Tibial artery (tissue), 4 donors: ENCODE measurements at regions not wholly inside any gene's neighbourhood (a gene's known extent, or its start where the extent isn't known, plus 50 kb on each side); places are given as distances from the start of the nearest gene placed in this dataset.

Source experiments
- DNase-seq, 2 donors: peaks; one replicate each; pipeline ENCODE4 v3.0.0-alpha.2; 2019
- H3K27ac ChIP-seq, 2 donors: fragments of 200-600 bp; sonication (generic) in 1 of 2; 1 replicate in 1 of 2; 2 replicates in 1 of 2; pipeline ENCODE4 v1.5.1; 2018 to 2019; ENCODE audit warnings: mild to moderate bottlenecking in 1 of 2
- H3K27me3 ChIP-seq, 2 donors: fragments of 200-600 bp; sonication (generic) in 1 of 2; one replicate each; pipeline versions ENCODE4 v1.5.1 to v1.6.0; 2016 to 2019
- H3K36me3 ChIP-seq, 3 donors: fragments of 200-600 bp; sonication (generic) in 2 of 3; one replicate each; pipeline ENCODE4 v1.5.1; 2016 to 2019; ENCODE audit warnings: mild to moderate bottlenecking in 2 of 3
- H3K4me1 ChIP-seq, 4 donors: fragments of 200-600 bp; sonication (generic) in 2 of 4; 1 replicate in 3 of 4; 2 replicates in 1 of 4; pipeline ENCODE4 v1.5.1; 2016 to 2019
- H3K4me3 ChIP-seq, 2 donors: fragments of 200-600 bp; sonication (generic) in 1 of 2; 1 replicate in 1 of 2; 2 replicates in 1 of 2; pipeline ENCODE4 v1.5.1; 2018 to 2019; ENCODE audit warnings: mild to moderate bottlenecking in 2 of 2
- H3K9me3 ChIP-seq, 3 donors: fragments of 200-600 bp; sonication (generic) in 1 of 3; one replicate each; pipeline ENCODE4 v1.5.1; 2016 to 2019
- intact Hi-C: fragments of 100-400 bp; cut with DNase I; formaldehyde crosslinking; loops from one replicate; pipeline ENCODE4 v1.15.0; 2023; ENCODE audit warnings: low total_unique reads
- TF ChIP-seq, protein P1 (sequence below), 2 experiments: fragments of 200-600 bp in 1 of 2; fragments of 450-650 bp in 1 of 2; IDR thresholded peaks; one replicate each; pipeline ENCODE4 v1.5.1; 2017 to 2019; ENCODE audit warnings: antibody characterized with exemption in 2 of 2, mild to moderate bottlenecking in 1 of 2, moderate library complexity in 1 of 2

DNA sequence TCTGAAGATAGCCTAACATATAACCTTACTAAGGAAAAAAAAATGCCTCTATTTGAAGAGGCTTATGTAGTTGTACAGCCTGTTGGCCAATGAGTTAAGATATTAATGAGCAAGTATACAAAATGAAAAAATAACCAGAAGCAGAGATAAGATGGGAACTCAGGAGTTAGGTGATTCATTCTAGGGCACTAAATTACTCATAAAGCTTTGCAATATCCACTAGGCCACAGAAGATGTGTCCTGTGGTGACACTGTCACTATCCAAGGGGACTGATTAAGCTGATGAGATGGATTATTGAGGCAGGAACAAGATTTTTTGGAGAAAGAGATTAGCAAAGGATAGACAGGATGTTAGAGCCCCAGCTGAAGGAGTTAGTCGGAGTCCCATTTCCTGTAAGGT, 99.6 kb downstream of the LIG4 start:
- Histone ChIP-seq H3K9me3 (no peaks in the 10 kb centered on the region), H3K4me1 (no peaks in the 10 kb centered on the region), H3K27ac (no peak overlapping the region), H3K27me3 (no peaks in the 10 kb centered on the region), H3K4me3 (no peak overlapping the region), H3K36me3 (no peaks in the 10 kb centered on the region)
- no peak for DNase-seq
- intact Hi-C loops, result no loop called here
- TF ChIP-seq, protein P1, sequence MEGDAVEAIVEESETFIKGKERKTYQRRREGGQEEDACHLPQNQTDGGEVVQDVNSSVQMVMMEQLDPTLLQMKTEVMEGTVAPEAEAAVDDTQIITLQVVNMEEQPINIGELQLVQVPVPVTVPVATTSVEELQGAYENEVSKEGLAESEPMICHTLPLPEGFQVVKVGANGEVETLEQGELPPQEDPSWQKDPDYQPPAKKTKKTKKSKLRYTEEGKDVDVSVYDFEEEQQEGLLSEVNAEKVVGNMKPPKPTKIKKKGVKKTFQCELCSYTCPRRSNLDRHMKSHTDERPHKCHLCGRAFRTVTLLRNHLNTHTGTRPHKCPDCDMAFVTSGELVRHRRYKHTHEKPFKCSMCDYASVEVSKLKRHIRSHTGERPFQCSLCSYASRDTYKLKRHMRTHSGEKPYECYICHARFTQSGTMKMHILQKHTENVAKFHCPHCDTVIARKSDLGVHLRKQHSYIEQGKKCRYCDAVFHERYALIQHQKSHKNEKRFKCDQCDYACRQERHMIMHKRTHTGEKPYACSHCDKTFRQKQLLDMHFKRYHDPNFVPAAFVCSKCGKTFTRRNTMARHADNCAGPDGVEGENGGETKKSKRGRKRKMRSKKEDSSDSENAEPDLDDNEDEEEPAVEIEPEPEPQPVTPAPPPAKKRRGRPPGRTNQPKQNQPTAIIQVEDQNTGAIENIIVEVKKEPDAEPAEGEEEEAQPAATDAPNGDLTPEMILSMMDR (IDR thresholded peaks at IDR 0.05), result no peak

DNA sequence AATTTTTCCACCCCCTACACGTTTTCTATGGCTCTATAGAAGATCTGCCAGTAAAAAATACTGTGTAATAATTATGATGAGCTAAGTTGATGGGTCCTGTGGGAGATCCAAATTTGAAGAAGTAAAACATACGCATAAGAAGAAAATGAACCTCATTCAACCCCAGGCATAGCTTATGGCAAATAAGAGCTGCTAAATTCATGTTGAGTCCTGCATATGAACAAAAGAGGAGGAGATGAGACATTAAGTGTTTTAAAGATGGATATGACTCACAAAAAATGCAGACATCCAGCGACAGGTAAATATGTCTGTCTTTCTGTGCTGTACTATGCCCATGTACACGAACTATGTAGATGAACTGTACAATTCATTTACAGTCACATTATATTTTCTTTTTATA, 101.9 kb downstream of the LIG4 start:
- Histone ChIP-seq H3K9me3 (no peaks in the 10 kb centered on the region), H3K36me3 (no peaks in the 10 kb centered on the region), H3K27me3 (no peaks in the 10 kb centered on the region), H3K4me3 (no peak overlapping the region), H3K27ac (no peak overlapping the region), H3K4me1 (no peaks in the 10 kb centered on the region)
- TF ChIP-seq, protein P1 (IDR thresholded peaks at IDR 0.05), result no peak
- DNase-seq, result no peak
- intact Hi-C loops, result no loop called here

DNA sequence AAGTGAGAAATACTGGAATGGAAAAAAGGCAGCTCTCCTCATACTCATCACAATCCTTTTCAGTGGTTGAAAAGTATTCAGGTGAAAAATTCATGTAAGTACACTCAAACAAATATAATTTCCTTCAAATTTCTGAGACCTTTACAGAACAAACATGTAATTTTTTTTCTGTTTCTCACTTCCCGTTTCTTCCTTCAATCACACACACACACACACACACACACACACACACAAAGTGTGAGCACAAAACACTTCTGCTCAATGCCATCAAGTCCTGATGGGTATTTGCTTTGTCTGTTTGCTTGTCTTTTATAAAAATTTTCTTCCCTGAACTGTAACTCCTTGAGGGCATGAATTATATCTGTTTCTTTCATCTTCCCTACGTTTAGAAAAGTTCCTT, 110.6 kb downstream of the LIG4 start:
- no peak for DNase-seq
- TF ChIP-seq, protein P1 (IDR thresholded peaks at IDR 0.05), result no peak
- Histone ChIP-seq H3K27me3 (no peaks in the 10 kb centered on the region), H3K36me3 (no peaks in the 10 kb centered on the region), H3K9me3 (no peaks in the 10 kb centered on the region), H3K4me3 (no peak overlapping the region), H3K27ac (no peak overlapping the region), H3K4me1 (no peaks in the 10 kb centered on the region)
- intact Hi-C loops, result no loop called here

DNA sequence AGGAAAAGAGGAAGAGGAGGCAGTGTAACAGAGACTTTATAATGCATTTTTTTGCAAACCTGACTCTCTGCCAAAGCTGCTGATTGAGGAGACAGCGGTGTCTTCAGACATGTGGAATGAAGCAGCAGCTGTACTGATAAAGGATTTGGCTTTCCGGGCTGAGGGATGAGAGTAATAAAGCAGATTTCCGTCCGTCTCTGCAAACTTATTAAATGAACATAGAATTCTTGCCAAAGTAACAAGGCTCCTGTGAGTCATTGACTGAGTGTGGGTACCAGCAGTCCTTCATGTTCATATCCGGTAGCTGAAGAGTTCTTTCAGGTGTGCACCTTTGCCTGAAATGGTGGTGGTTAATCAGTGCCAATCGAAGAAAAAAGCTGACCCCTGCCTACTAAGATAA, 112.6 kb downstream of the LIG4 start:
- no peaks in the 10 kb centered on the region for H3K4me1 ChIP-seq
- H3K36me3 ChIP-seq, result no peaks in the 10 kb centered on the region
- intact Hi-C loops, result no loop called here
- DNase-seq, result no peak
- H3K27me3 ChIP-seq, result no peaks in the 10 kb centered on the region
- no peak overlapping the region for H3K4me3 ChIP-seq
- H3K27ac ChIP-seq, result no peak overlapping the region
- TF ChIP-seq, protein P1 (IDR thresholded peaks at IDR 0.05), result no peak
- no peaks in the 10 kb centered on the region for H3K9me3 ChIP-seq

GRCh38 chr13:108096301-108096915, 118.9 kb downstream of the LIG4 start:
- intact Hi-C loops, result no loop called here

More at GRCh38 chr13:108096301-108096915, 118.9 kb downstream of the LIG4 start:
- Histone ChIP-seq H3K9me3 (no peaks in the 10 kb centered on the region), H3K4me3 (no peak overlapping the region), H3K27me3 (no peaks in the 10 kb centered on the region), H3K36me3 (no peaks in the 10 kb centered on the region), H3K27ac (no peak overlapping the region), H3K4me1 (no peaks in the 10 kb centered on the region)
- no peak for DNase-seq
- TF ChIP-seq, protein P1 (IDR thresholded peaks at IDR 0.05), result no peak
